HepG2 (cell line): ENCODE measurements at regions not wholly inside any gene's neighbourhood (a gene's known extent, or its start where the extent isn't known, plus 50 kb on each side); places are given as distances from the start of the nearest gene placed in this dataset.

Source experiments
- ATAC-seq: fragments of 200-7000 bp; cut with Tn5 transposase; 3 replicates; pipeline ENCODE4 v1.9.1; 2020; ENCODE audit warnings: mild to moderate bottlenecking, moderate library complexity
- BruUV-seq: library from RNA; stranded (reverse); fragments of 400-500 nt; replicated peaks from 2 replicates; lab custom pipeline; 2021; lab: Mats Ljungman, UMichigan
- CTCF ChIA-PET: fragments of 300-600 bp; formaldehyde crosslinking; extraction: SDS; loops from one replicate; lab custom pipeline; 2021; ENCODE audit warnings: low total read pairs, inconsistent platforms, low intra/inter-chr PET ratio; lab: Yijun Ruan, JAX
- POLR2A ChIA-PET: fragments of 350-600 bp; sonication (Branson Sonifier 250); formaldehyde crosslinking; loops from one replicate; lab custom pipeline; 2020; ENCODE audit warnings: antibody characterized with exemption, inconsistent platforms; lab: Yijun Ruan, JAX
- DNase-seq: peaks from one replicate; pipeline ENCODE4 v3.0.0-alpha.2; 2015; ENCODE audit warnings: low spot score
- FAIRE-seq: peaks from 3 replicates; lab custom pipeline; 2011; peaks lifted over from hg19 to GRCh38; lab: Jason Lieb, UNC
- H2AFZ ChIP-seq: one replicate; pipeline ENCODE4 v1.6.1; 2011; ENCODE audit warnings: low read length, inconsistent platforms
- H3K27ac ChIP-seq: fragments of 300-600 bp; 3 replicates; pipeline ENCODE4 v1.8.0; 2011; ENCODE audit warnings: mixed run types, mild to moderate bottlenecking, mixed read lengths, low read length, inconsistent platforms; ENCODE audit not compliant: insufficient read depth; ENCODE audit errors: extremely low read length
- H3K27me3 ChIP-seq, 2 experiments: fragments of 200-600 bp in 1 of 2; 2 replicates in 1 of 2; 3 replicates in 1 of 2; pipeline versions ENCODE4 v1.6.0 to v1.8.0; 2011; ENCODE audit warnings: low read length in 2 of 2, mild to moderate bottlenecking in 2 of 2, moderate library complexity in 2 of 2, inconsistent platforms in 1 of 2; ENCODE audit not compliant: insufficient read depth in 2 of 2, control insufficient read depth in 1 of 2
- H3K36me3 ChIP-seq, 2 experiments: fragments of 200-600 bp in 1 of 2; replicated peaks in 1 of 2; 2 replicates in 1 of 2; 3 replicates in 1 of 2; pipeline versions ENCODE4 v1.5.1 to v1.8.0; 2011; ENCODE audit warnings: low read length in 2 of 2, inconsistent platforms in 1 of 2; ENCODE audit not compliant: insufficient read depth in 2 of 2, control insufficient read depth in 1 of 2
- H3K4me1 ChIP-seq: 2 replicates; pipeline ENCODE4 v1.5.1; 2012; ENCODE audit warnings: low read length, inconsistent platforms; ENCODE audit not compliant: insufficient read depth
- H3K4me2 ChIP-seq: 2 replicates; pipeline ENCODE4 v1.6.0; 2011; ENCODE audit warnings: low read depth, low read length, inconsistent platforms
- H3K4me3 ChIP-seq, 3 experiments: fragments of 200-600 bp in 1 of 3; sonication (generic), shearing (Covaris generic) in 1 of 3; replicated peaks in 1 of 3; 2 replicates each; pipeline ENCODE4 v1.5.1; 2011 to 2016; ENCODE audit warnings: low read length in 3 of 3, inconsistent platforms in 2 of 3, low read depth in 2 of 3, mild to moderate bottlenecking in 2 of 3, control low read depth in 1 of 3, mixed read lengths in 1 of 3; ENCODE audit not compliant: insufficient read depth in 1 of 3
- H3K79me2 ChIP-seq: one replicate; pipeline ENCODE4 v1.6.1; 2011; ENCODE audit warnings: low read length, inconsistent platforms; ENCODE audit not compliant: insufficient read depth
- H3K9ac ChIP-seq: 2 replicates; pipeline ENCODE4 v1.6.0; 2011; ENCODE audit warnings: mild to moderate bottlenecking, low read depth, low read length, inconsistent platforms; ENCODE audit not compliant: insufficient read depth
- H3K9me3 ChIP-seq: 2 replicates; pipeline ENCODE4 v1.5.1; 2012; ENCODE audit warnings: mild to moderate bottlenecking, low read length
- H4K20me1 ChIP-seq: 2 replicates; pipeline ENCODE4 v1.6.0; 2011; ENCODE audit warnings: inconsistent platforms, mild to moderate bottlenecking, low read length, moderate library complexity; ENCODE audit not compliant: insufficient read depth
- ARID3A ChIP-seq: IDR thresholded peaks from 2 replicates; pipeline ENCODE4 v1.6.1; 2012; ENCODE audit warnings: low read depth, low read length, improper control_type of control experiment
- HNF4A ChIP-seq: sonication (generic); formaldehyde crosslinking; IDR thresholded peaks from 2 replicates; pipeline ENCODE4 v1.4.0; 2020; ENCODE audit warnings: missing genetic modification reagents
- IRX3 ChIP-seq: sonication (generic); formaldehyde crosslinking; IDR thresholded peaks from 2 replicates; pipeline ENCODE4 v1.8.1; 2023; ENCODE audit warnings: mild to moderate bottlenecking, low read depth, missing genetic modification reagents, borderline replicate concordance
- MYPOP ChIP-seq: sonication (generic); formaldehyde crosslinking; IDR thresholded peaks from 2 replicates; pipeline ENCODE4 v1.8.1; 2023; ENCODE audit warnings: mild to moderate bottlenecking, moderate library complexity, missing genetic modification reagents
- NPAS2 ChIP-seq: sonication (generic); formaldehyde crosslinking; IDR thresholded peaks from 2 replicates; pipeline ENCODE4 v1.8.0; 2022; ENCODE audit warnings: mild to moderate bottlenecking, missing genetic modification reagents, borderline replicate concordance
- PPARG ChIP-seq: conservative IDR thresholded peaks from 2 replicates; pipeline ENCODE4 v1.6.1; 2016; ENCODE audit warnings: missing biosample characterization, missing genetic modification reagents
- SAP130 ChIP-seq: IDR thresholded peaks from 2 replicates; pipeline ENCODE4 v1.6.1; 2016; ENCODE audit warnings: low read depth
- SMARCE1 ChIP-seq: fragments of 450-650 bp; IDR thresholded peaks from 2 replicates; pipeline ENCODE4 v1.6.1; 2017; ENCODE audit warnings: borderline replicate concordance
- SPEN ChIP-seq: sonication (generic); formaldehyde crosslinking; IDR thresholded peaks from 2 replicates; pipeline ENCODE4 v1.5.1; 2020; ENCODE audit warnings: low read depth, mild to moderate bottlenecking, missing genetic modification reagents
- TARDBP ChIP-seq: sonication (generic); formaldehyde crosslinking; IDR thresholded peaks from 2 replicates; pipeline ENCODE4 v1.8.0; 2022; ENCODE audit warnings: mild to moderate bottlenecking, missing genetic modification reagents
- THAP9 ChIP-seq: sonication (generic); formaldehyde crosslinking; IDR thresholded peaks from 2 replicates; pipeline ENCODE4; 2020; ENCODE audit warnings: missing genetic modification reagents, mild to moderate bottlenecking, borderline replicate concordance
- ZBTB33 ChIP-seq: sonication (generic); formaldehyde crosslinking; IDR thresholded peaks from 2 replicates; pipeline ENCODE4 v1.4.0; 2020; ENCODE audit warnings: missing genetic modification reagents
- ZNF20 ChIP-seq: sonication (generic); formaldehyde crosslinking; IDR thresholded peaks from 2 replicates; pipeline ENCODE4 v1.4.0; 2020; ENCODE audit warnings: mild to moderate bottlenecking, moderate library complexity, missing genetic modification reagents
- ZNF350 ChIP-seq: sonication (generic); formaldehyde crosslinking; IDR thresholded peaks from 2 replicates; pipeline ENCODE4 v1.4.0; 2020; ENCODE audit warnings: mild to moderate bottlenecking, low read depth, missing genetic modification reagents, borderline replicate concordance
- ZNF510 ChIP-seq: sonication (generic); formaldehyde crosslinking; IDR thresholded peaks from 2 replicates; pipeline ENCODE4 v1.4.0; 2020; ENCODE audit warnings: low read depth, mild to moderate bottlenecking, missing genetic modification reagents
- ZNF678 ChIP-seq: sonication (generic); formaldehyde crosslinking; IDR thresholded peaks from 2 replicates; pipeline ENCODE4 v1.4.0; 2020; ENCODE audit warnings: mild to moderate bottlenecking, missing genetic modification reagents
- WGBS: methylation state at CpG from one replicate; pipeline ENCODE4 v1.1.6; 2017; ENCODE audit warnings: low lambda C conversion rate; 5-methylcytosine and 5-hydroxymethylcytosine counted together
- in situ Hi-C: cut with HindIII; loops from 2 replicates; pipeline ENCODE4 v1.10.0; 2017; ENCODE audit warnings: low pct_unique_long_range_greater_than_20kb; ENCODE audit not compliant: extremely low pct_ligation_motif_present
- intact Hi-C: fragments of 100-400 bp; cut with micrococcal nuclease; formaldehyde crosslinking; loops from one replicate; pipeline ENCODE4 v1.10.0; 2022; ENCODE audit not compliant: unreplicated experiment

GRCh38 chr5:15236911-15237508 lies 263.0 kb upstream of the FBXL7 start (continued):
- no peak for TF ChIP-seq MYPOP (CRISPR knock-in tag)

- Histone ChIP-seq H3K27ac (no peak overlapping the region), H2AFZ (no peak overlapping the region), H3K9me3 (peaks cover 19% of the 10 kb centered on the region; the same call in 1 of the 2 replicates), H3K4me1 (no peaks in the 10 kb centered on the region), H4K20me1 (no peaks in the 10 kb centered on the region), H3K9ac (no peak overlapping the region), H3K36me3 (no peaks in the 10 kb centered on the region), H3K4me2 (no peak overlapping the region), H3K79me2 (no peaks in the 10 kb centered on the region), H3K27me3 (no peaks in the 10 kb centered on the region), H3K4me3 (no peak overlapping the region)
- POLR2A ChIA-PET, result no interaction called here
- in situ Hi-C loops (no loop called here), intact Hi-C loops (no loop called here)
- 4% methylated on average over 1 of the region's 1 CpG for WGBS
- ATAC-seq (no peak), DNase-seq (no peak), FAIRE-seq (no peak)
- CTCF ChIA-PET, result no interaction called here
- no TSS peak for BruUV-seq
- TF ChIP-seq ARID3A (no peak), HNF4A (CRISPR knock-in tag) (no peak), THAP9 (CRISPR knock-in tag) (no peak), NPAS2 (CRISPR knock-in tag) (no peak), SPEN (CRISPR knock-in tag) (no peak), ZNF678 (no peak), ZBTB33 (CRISPR knock-in tag) (no peak), TARDBP (CRISPR knock-in tag) (no peak), PPARG (CRISPR knock-in tag) (no peak), ZNF350 (CRISPR knock-in tag) (no peak), ZNF510 (CRISPR knock-in tag) (no peak), ZNF20 (CRISPR knock-in tag) (no peak), IRX3 (CRISPR knock-in tag) (no peak), SMARCE1 (no peak), SAP130 (CRISPR knock-in tag) (no peak)
These were observed 265.1 kb upstream of the FBXL7 start for GRCh38 chr5:15234911-15235310.
